Body of pancreas (tissue), 4 donors: ENCODE measurements at regions not wholly inside any gene's neighbourhood (a gene's known extent, or its start where the extent isn't known, plus 50 kb on each side); places are given as distances from the start of the nearest gene placed in this dataset.

Experiments used
- ATAC-seq: fragments of 150-250 bp; one replicate; pipeline ENCODE4 v1.9.1; 2016
- DNase-seq, 4 donors: peaks; one replicate each; pipeline ENCODE4 v3.0.0-alpha.2; 2019
- H3K27ac ChIP-seq, 4 donors: fragments of 200-600 bp; sonication (generic); 1 replicate in 3 of 4; 2 replicates in 1 of 4; pipeline versions ENCODE4 v1.5.1 to v1.6.1; 2016 to 2019; ENCODE audit warnings: mild to moderate bottlenecking in 1 of 4, mixed read lengths in 1 of 4, moderate library complexity in 1 of 4
- H3K27me3 ChIP-seq, 2 donors: fragments of 200-600 bp; sonication (generic); one replicate each; pipeline ENCODE4 v1.6.0; 2016; ENCODE audit warnings: mild to moderate bottlenecking in 1 of 2
- H3K36me3 ChIP-seq, 2 donors: fragments of 200-600 bp; sonication (generic); replicated peaks in 1 of 2; 2 replicates each; pipeline ENCODE4 v1.5.1; 2016; ENCODE audit warnings: low read depth in 2 of 2; ENCODE audit not compliant: insufficient read depth in 1 of 2
- H3K4me1 ChIP-seq: fragments of 200-600 bp; sonication (generic); one replicate; pipeline ENCODE4 v1.6.0; 2016
- H3K4me3 ChIP-seq, 2 donors: fragments of 200-600 bp; sonication (generic); 1 replicate in 1 of 2; 2 replicates in 1 of 2; pipeline ENCODE4 v1.5.1; 2016 to 2019
- H3K9me3 ChIP-seq, 3 donors: fragments of 200-600 bp; sonication (generic); 1 replicate in 2 of 3; 2 replicates in 1 of 3; pipeline ENCODE4 v1.5.1; 2016
- POLR2A ChIP-seq, 3 donors: fragments of 450-650 bp; IDR thresholded peaks; one replicate each; pipeline ENCODE4 v1.6.1; 2016; ENCODE audit warnings: antibody characterized with exemption in 3 of 3, mild to moderate bottlenecking in 2 of 3
- WGBS, 2 donors: methylation state at CpG; one replicate each; pipeline ENCODE4 v1.1.5; 2017; 5-methylcytosine and 5-hydroxymethylcytosine counted together
- intact Hi-C: fragments of 100-400 bp; cut with DNase I; formaldehyde crosslinking; loops from one replicate; pipeline ENCODE4 v1.15.1; 2023
- TF ChIP-seq, protein P1 (sequence below), 7 experiments: fragments of 450-650 bp in 4 of 7; fragments of 200-600 bp in 3 of 7; sonication (generic) in 3 of 7; IDR thresholded peaks; one replicate each; pipeline ENCODE4 v1.5.1; 2016 to 2019; ENCODE audit warnings: antibody characterized with exemption in 7 of 7

DNA sequence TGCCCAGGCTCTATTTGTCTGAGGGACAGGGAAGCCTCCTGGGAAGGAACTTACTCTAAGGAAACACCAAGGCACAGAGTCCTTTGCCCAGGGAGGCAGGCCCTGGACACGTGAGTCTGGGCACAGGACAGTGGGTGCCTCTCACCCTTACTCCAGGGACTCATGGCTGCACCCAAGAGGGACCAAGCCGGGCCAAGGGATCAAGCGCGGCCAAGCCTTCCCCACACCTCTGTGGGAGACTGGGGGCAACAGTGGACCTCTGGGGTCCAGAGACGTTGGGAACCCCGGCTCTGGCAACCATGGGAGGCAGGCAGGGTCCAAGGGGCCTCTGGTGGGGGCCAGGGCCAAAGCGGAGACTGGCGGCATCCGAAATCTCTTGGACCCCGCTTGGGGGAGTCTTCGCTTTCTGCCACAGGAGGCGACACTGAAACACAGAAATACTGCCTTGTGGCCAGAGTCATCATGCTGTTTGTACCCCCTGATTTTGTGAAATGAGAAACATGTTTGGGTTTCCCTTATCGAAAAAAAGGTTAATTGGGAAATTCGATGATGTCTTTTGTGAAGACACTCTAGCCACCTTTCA is 51.7 kb upstream of the BCL11B start:
- H3K4me1 ChIP-seq: peaks cover 4% of the 10 kb centered on the region
- DNase-seq (no peak), ATAC-seq (no peak)
- no peaks in the 10 kb centered on the region for H3K27me3 ChIP-seq
- no peaks in the 10 kb centered on the region for H3K36me3 ChIP-seq
- intact Hi-C loops: loop anchor here (10.0 kb wide), 1 partner anchor 101 kb away; no protein-coding TSS in a partner anchor
- H3K27ac ChIP-seq: no peak overlapping the region
- TF ChIP-seq, protein P1, sequence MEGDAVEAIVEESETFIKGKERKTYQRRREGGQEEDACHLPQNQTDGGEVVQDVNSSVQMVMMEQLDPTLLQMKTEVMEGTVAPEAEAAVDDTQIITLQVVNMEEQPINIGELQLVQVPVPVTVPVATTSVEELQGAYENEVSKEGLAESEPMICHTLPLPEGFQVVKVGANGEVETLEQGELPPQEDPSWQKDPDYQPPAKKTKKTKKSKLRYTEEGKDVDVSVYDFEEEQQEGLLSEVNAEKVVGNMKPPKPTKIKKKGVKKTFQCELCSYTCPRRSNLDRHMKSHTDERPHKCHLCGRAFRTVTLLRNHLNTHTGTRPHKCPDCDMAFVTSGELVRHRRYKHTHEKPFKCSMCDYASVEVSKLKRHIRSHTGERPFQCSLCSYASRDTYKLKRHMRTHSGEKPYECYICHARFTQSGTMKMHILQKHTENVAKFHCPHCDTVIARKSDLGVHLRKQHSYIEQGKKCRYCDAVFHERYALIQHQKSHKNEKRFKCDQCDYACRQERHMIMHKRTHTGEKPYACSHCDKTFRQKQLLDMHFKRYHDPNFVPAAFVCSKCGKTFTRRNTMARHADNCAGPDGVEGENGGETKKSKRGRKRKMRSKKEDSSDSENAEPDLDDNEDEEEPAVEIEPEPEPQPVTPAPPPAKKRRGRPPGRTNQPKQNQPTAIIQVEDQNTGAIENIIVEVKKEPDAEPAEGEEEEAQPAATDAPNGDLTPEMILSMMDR (IDR thresholded peaks at IDR 0.05): no peak
- no peak for TF ChIP-seq POLR2A (IDR thresholded peaks at IDR 0.05)
- 88 to 92% methylated on average over 13 to 14 of the region's 14 CpGs for WGBS, 2 donors
- no peaks in the 10 kb centered on the region for H3K9me3 ChIP-seq
- no peak overlapping the region for H3K4me3 ChIP-seq

GRCh38 chr14:99322731-99323599 is 51.0 kb upstream of the BCL11B start:
- ATAC-seq (no peak), DNase-seq (no peak)
- WGBS, 2 donors: 61 to 75% methylated on average over 20 of the region's 20 CpGs
- Histone ChIP-seq H3K36me3 (no peaks in the 10 kb centered on the region), H3K9me3 (no peaks in the 10 kb centered on the region), H3K27me3 (no peaks in the 10 kb centered on the region), H3K27ac (no peak overlapping the region), H3K4me3 (no peak overlapping the region), H3K4me1 (peaks cover 4% of the 10 kb centered on the region)
- intact Hi-C loops: loop anchor here (10.0 kb wide), 1 partner anchor 102 kb away; no protein-coding TSS in a partner anchor
- TF ChIP-seq, protein P1 (IDR thresholded peaks at IDR 0.05): no peak
- no peak for TF ChIP-seq POLR2A (IDR thresholded peaks at IDR 0.05)

DNA sequence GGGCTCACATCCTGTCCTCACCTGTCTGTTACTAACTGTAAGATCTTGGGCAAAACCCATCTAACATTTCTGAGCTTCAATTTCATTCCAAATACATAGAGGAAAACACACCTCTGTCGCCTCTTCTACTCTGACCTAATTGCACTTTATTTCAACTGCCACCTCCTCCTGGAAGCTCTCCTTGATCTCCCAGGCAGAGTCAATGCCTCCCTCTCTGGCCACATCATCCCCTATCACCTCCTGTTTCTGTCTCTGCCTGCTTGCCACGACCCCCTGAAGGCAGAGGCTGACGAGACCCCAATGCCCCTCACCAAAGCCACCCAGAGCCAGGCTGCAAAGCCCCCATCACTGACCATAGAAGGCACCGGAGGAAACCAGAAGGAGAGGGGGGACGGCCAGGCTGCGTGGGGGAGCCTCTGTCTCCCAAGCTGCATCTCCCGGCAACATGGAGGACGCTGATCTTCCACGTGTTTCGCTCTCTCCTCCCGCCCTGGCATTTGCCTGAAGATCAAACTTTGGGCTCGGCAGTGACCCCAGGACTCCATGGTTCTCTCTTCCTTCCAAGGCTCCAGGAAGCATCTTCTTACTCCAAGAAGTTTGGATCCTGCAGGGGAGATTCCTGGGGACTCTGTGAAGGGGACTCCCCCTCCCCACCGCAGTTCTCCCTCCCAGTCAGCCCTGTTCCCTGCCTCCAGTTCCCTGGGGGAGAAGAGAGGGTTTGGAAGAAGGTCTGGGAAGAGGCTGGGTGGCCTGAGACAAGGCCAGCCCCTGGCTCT is 50.1 kb upstream of the BCL11B start:
- TF ChIP-seq, protein P1 (IDR thresholded peaks at IDR 0.05): no peak
- no peak for TF ChIP-seq POLR2A (IDR thresholded peaks at IDR 0.05)
- intact Hi-C loops: loop anchor here (10.0 kb wide), 1 partner anchor 103 kb away; no protein-coding TSS in a partner anchor
- 68 to 70% methylated on average over 13 of the region's 13 CpGs for WGBS, 2 donors

More for the DNA sequence above, 50.1 kb upstream of the BCL11B start:
- Histone ChIP-seq H3K36me3 (no peaks in the 10 kb centered on the region), H3K4me1 (peaks cover 4% of the 10 kb centered on the region), H3K4me3 (no peak overlapping the region), H3K27me3 (no peaks in the 10 kb centered on the region), H3K9me3 (no peaks in the 10 kb centered on the region), H3K27ac (no peak overlapping the region)
- ATAC-seq (no peak), DNase-seq (no peak)
